K562 (cell line): ENCODE measurements at regions not wholly inside any gene's neighbourhood (a gene's known extent, or its start where the extent isn't known, plus 50 kb on each side); places are given as distances from the start of the nearest gene placed in this dataset.

ENCODE experiments used
- ATAC-seq: fragments of 200-7000 bp; cut with Tn5 transposase; 3 replicates; pipeline ENCODE4 v1.9.1; 2020; ENCODE audit warnings: moderate library complexity
- BruUV-seq: library from RNA; stranded (reverse); fragments of 400-500 nt; replicated peaks from 2 replicates; lab custom pipeline; 2021; lab: Mats Ljungman, UMichigan
- CTCF ChIA-PET: fragments of 300-600 bp; formaldehyde crosslinking; extraction: SDS; loops from one replicate; lab custom pipeline; 2021; ENCODE audit warnings: low intra/inter-chr PET ratio; lab: Yijun Ruan, JAX
- POLR2A ChIA-PET: fragments of 300-600, 350-650 bp; sonication (Branson Sonifier 250); formaldehyde crosslinking; extraction: SDS; loops from one replicate; lab custom pipeline; 2021; ENCODE audit warnings: antibody characterized with exemption, inconsistent platforms; lab: Yijun Ruan, JAX
- DNase-seq, 4 experiments: peaks; one replicate each; pipeline versions ENCODE4 v3.0.0 to v3.0.0-alpha.2; 2011 to 2018; ENCODE audit warnings: low spot score in 3 of 4, mixed read lengths in 3 of 4; ENCODE audit errors: extremely low read depth in 1 of 4
- FAIRE-seq: peaks from 2 replicates; lab custom pipeline; 2011; peaks lifted over from hg19 to GRCh38; lab: Jason Lieb, UNC
- H2AFZ ChIP-seq: 2 replicates; pipeline ENCODE4 v1.6.0; 2011; ENCODE audit warnings: low read depth, low read length, control low read depth, inconsistent platforms
- H3K27ac ChIP-seq: fragments of 200-600 bp; 3 replicates; pipeline ENCODE4 v1.8.0; 2011; ENCODE audit warnings: low read depth, mild to moderate bottlenecking, control low read depth, inconsistent platforms, low read length, moderate library complexity, mixed read lengths; ENCODE audit errors: extremely low read depth
- H3K27me3 ChIP-seq, 2 experiments: fragments of 300-600 bp in 1 of 2; 2 replicates in 1 of 2; 3 replicates in 1 of 2; pipeline versions ENCODE4 v1.6.0 to v1.8.0; 2011; ENCODE audit warnings: inconsistent platforms in 2 of 2, low read length in 2 of 2, mild to moderate bottlenecking in 1 of 2, mixed read lengths in 1 of 2, moderate library complexity in 1 of 2; ENCODE audit not compliant: control insufficient read depth in 2 of 2, insufficient read depth in 2 of 2
- H3K36me3 ChIP-seq: fragments of 300-600 bp; 3 replicates; pipeline ENCODE4 v1.8.0; 2011; ENCODE audit warnings: mild to moderate bottlenecking, low read length, inconsistent platforms; ENCODE audit not compliant: control insufficient read depth, insufficient read depth
- H3K4me1 ChIP-seq, 2 experiments: fragments of 200-600 bp in 1 of 2; replicated peaks in 1 of 2; 2 replicates in 1 of 2; 3 replicates in 1 of 2; pipeline versions ENCODE4 v1.5.1 to v1.8.0; 2011; ENCODE audit warnings: inconsistent platforms in 2 of 2, low read length in 2 of 2, mild to moderate bottlenecking in 1 of 2, mixed read lengths in 1 of 2, moderate library complexity in 1 of 2; ENCODE audit not compliant: control insufficient read depth in 2 of 2, insufficient read depth in 2 of 2
- H3K4me2 ChIP-seq: 2 replicates; pipeline ENCODE4 v1.6.1; 2011; ENCODE audit warnings: low read length, control low read depth, inconsistent platforms, mixed read lengths; ENCODE audit not compliant: insufficient read depth
- H3K4me3 ChIP-seq: fragments of 200-600 bp; sonication (generic), shearing (Covaris generic); 2 replicates; pipeline ENCODE4 v1.5.1; 2016; ENCODE audit warnings: control low read depth, inconsistent platforms
- H3K79me2 ChIP-seq: fragments of 200-600 bp; 3 replicates; pipeline ENCODE4 v1.8.0; 2011; ENCODE audit warnings: low read length, inconsistent platforms; ENCODE audit not compliant: control insufficient read depth, insufficient read depth
- H3K9ac ChIP-seq, 2 experiments: 2 replicates each; pipeline versions ENCODE4 v1.6.0 to v1.6.1; 2011; ENCODE audit warnings: low read depth in 2 of 2, low read length in 2 of 2, control low read depth in 1 of 2, inconsistent platforms in 1 of 2, mild to moderate bottlenecking in 1 of 2, mixed read lengths in 1 of 2; ENCODE audit not compliant: insufficient read depth in 1 of 2
- H3K9me1 ChIP-seq: one replicate; pipeline ENCODE4 v1.6.0; 2011; ENCODE audit warnings: inconsistent platforms, mild to moderate bottlenecking, low read length, moderate library complexity; ENCODE audit not compliant: control insufficient read depth, insufficient read depth
- H3K9me3 ChIP-seq: replicated peaks from 2 replicates; pipeline ENCODE4 v1.5.1; 2011; ENCODE audit warnings: low read depth, low read length, inconsistent platforms; ENCODE audit not compliant: control insufficient read depth, insufficient read depth
- H4K20me1 ChIP-seq: replicated peaks from 2 replicates; pipeline ENCODE4 v1.6.1; 2011; ENCODE audit warnings: low read length, inconsistent platforms, mixed read lengths; ENCODE audit not compliant: control insufficient read depth, insufficient read depth
- BCL6 ChIP-seq: fragments of 250-450 bp; sonication (Bioruptor Pico); IDR thresholded peaks from 2 replicates; pipeline ENCODE4 v1.4.0; 2020
- CC2D1A ChIP-seq: fragments of 450-650 bp; IDR thresholded peaks from 2 replicates; pipeline ENCODE4 v1.6.1; 2017; ENCODE audit warnings: mild to moderate bottlenecking
- CEBPZ ChIP-seq: fragments of 150-350 bp; IDR thresholded peaks from 2 replicates; pipeline ENCODE4 v1.6.1; 2014; ENCODE audit warnings: low read depth, mild to moderate bottlenecking, low read length, borderline replicate concordance
- CHD1 ChIP-seq: fragments of 200-600 bp; sonication (generic); IDR thresholded peaks from one replicate; pipeline ENCODE4 v1.6.1; 2012; ENCODE audit warnings: mild to moderate bottlenecking, moderate library complexity, low read length, inconsistent platforms
- E2F3 ChIP-seq: fragments of 250-450 bp; sonication (Bioruptor Pico); IDR thresholded peaks from 2 replicates; pipeline ENCODE4 v1.4.0; 2020; ENCODE audit warnings: mild to moderate bottlenecking
- EHMT2 ChIP-seq: fragments of 450-650 bp; IDR thresholded peaks from 2 replicates; pipeline ENCODE4 v1.6.1; 2018; ENCODE audit warnings: antibody characterized with exemption
- ELF4 ChIP-seq: fragments of 450-650 bp; formaldehyde crosslinking; IDR thresholded peaks from 2 replicates; pipeline ENCODE4 v1.4.0; 2022; ENCODE audit warnings: missing genetic modification characterization
- GATA2 ChIP-seq: sonication (generic); formaldehyde crosslinking; IDR thresholded peaks from 2 replicates; pipeline ENCODE4 v1.4.0; 2020; ENCODE audit warnings: mild to moderate bottlenecking, missing genetic modification reagents
- IRF1 ChIP-seq: sonication (generic); formaldehyde crosslinking; IDR thresholded peaks from 2 replicates; pipeline ENCODE4 v1.8.0; 2022; ENCODE audit warnings: missing genetic modification reagents, mild to moderate bottlenecking, borderline replicate concordance
- POLR2B ChIP-seq: fragments of 450-650 bp; IDR thresholded peaks from 2 replicates; pipeline ENCODE4 v1.6.1; 2018; ENCODE audit warnings: low read depth; ENCODE audit not compliant: partially characterized antibody
- YBX1 ChIP-seq: fragments of 450-650 bp; IDR thresholded peaks from 2 replicates; pipeline ENCODE4 v1.7.1; 2016; ENCODE audit warnings: mild to moderate bottlenecking
- ZBTB33 ChIP-seq: sonication (generic); formaldehyde crosslinking; IDR thresholded peaks from 2 replicates; pipeline ENCODE4 v1.8.1; 2023; ENCODE audit warnings: mild to moderate bottlenecking, missing genetic modification reagents
- ZBTB49 ChIP-seq: sonication (generic); formaldehyde crosslinking; IDR thresholded peaks from 2 replicates; pipeline ENCODE4 v1.8.0; 2022; ENCODE audit warnings: missing genetic modification reagents, mild to moderate bottlenecking, borderline replicate concordance
- ZFP91 ChIP-seq: sonication (generic); formaldehyde crosslinking; IDR thresholded peaks from 2 replicates; pipeline ENCODE4 v1.8.0; 2022; ENCODE audit warnings: mild to moderate bottlenecking, missing genetic modification reagents
- WGBS: fragments of 100-300 bp; shearing (Covaris generic); methylation state at CpG from one replicate; pipeline ENCODE4 v1.1.6; 2016; ENCODE audit warnings: low coverage, mixed read lengths; ENCODE audit not compliant: insufficient coverage; ENCODE audit errors: missing lambda C conversion rate; 5-methylcytosine and 5-hydroxymethylcytosine counted together
- in situ Hi-C: fragments of 300-500 bp; cut with MboI; formaldehyde crosslinking; loops from 4 replicates; pipeline ENCODE4 v1.15.0; 2018; ENCODE audit warnings: inconsistent platforms, mixed read lengths
- intact Hi-C: fragments of 100-400 bp; cut with micrococcal nuclease; formaldehyde crosslinking; loops from 2 replicates; pipeline ENCODE4 v1.14.2; 2022

GRCh38 chr12:28710882-28711281 lies 438.2 kb upstream of the FAR2 start:
- intact Hi-C loops: no loop called here
- CTCF ChIA-PET: no interaction called here
- TF ChIP-seq CC2D1A: no peak
- no peak for TF ChIP-seq ZBTB33 (CRISPR knock-in tag)
- TF ChIP-seq BCL6 (CRISPR knock-in tag): no peak
- no peak for TF ChIP-seq IRF1 (CRISPR knock-in tag)
- TF ChIP-seq POLR2B: no peak
- TF ChIP-seq ZBTB49 (CRISPR knock-in tag): no peak
- no peak for TF ChIP-seq E2F3 (CRISPR knock-in tag)
- TF ChIP-seq GATA2: no peak
- no peak for TF ChIP-seq ZFP91
- TF ChIP-seq EHMT2: no peak
- TF ChIP-seq CEBPZ: no peak
- no peak for TF ChIP-seq CHD1
- no peak for TF ChIP-seq ELF4
- no peak for TF ChIP-seq YBX1

More at GRCh38 chr12:28710882-28711281, 438.2 kb upstream of the FAR2 start:
- no peaks in the 10 kb centered on the region for H3K9me3 ChIP-seq
- H3K9me1 ChIP-seq: no peaks in the 10 kb centered on the region
- in situ Hi-C loops: no loop called here
- H3K9ac ChIP-seq: no peak overlapping the region
- ATAC-seq (no peak), DNase-seq (no peak), FAIRE-seq (no peak)
- no peak overlapping the region for H3K4me2 ChIP-seq
- POLR2A ChIA-PET: no interaction called here
- no peaks in the 10 kb centered on the region for H3K27me3 ChIP-seq
- no peaks in the 10 kb centered on the region for H4K20me1 ChIP-seq
- H3K79me2 ChIP-seq: no peaks in the 10 kb centered on the region
- H3K36me3 ChIP-seq: no peaks in the 10 kb centered on the region
- H2AFZ ChIP-seq: no peak overlapping the region
- H3K27ac ChIP-seq: no peak overlapping the region
- H3K4me3 ChIP-seq: no peak overlapping the region
- no peaks in the 10 kb centered on the region for H3K4me1 ChIP-seq
- WGBS: 0% methylated on average over 1 of the region's 1 CpG
- no TSS peak for BruUV-seq
